ENCODE measurements at regions not wholly inside any gene's neighbourhood (a gene's known extent, or its start where the extent isn't known, plus 50 kb on each side); places are given as distances from the start of the nearest gene placed in this dataset.

DNA sequence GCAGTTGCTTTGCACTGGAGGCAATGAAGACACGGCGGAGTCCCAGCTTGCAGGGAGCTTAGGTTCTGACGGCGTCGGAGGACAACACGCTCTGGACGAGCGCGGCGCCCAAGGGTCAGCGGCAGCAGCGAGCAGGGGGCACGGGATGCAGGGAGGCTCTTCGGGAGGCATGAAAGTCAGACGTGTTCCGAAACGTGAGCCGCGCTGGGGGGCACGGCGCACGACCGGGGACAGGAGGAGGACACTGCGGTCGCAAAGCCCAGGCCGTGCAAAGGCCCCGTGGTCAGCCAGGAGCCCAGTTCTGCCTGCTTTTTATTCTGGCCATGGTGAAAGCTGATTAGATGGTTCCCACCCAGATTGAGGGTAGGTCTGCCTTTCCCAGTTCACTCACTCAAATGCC lies 294.6 kb downstream of the SNAPC1 start:
- no peak for DNase-seq
- no peaks in the 10 kb centered on the region for H3K4me1 ChIP-seq
- no peaks in the 10 kb centered on the region for H3K9me3 ChIP-seq (replicated peaks)
- peaks cover 5% of the 10 kb centered on the region; the same call in 1 of the 2 replicates for H3K27me3 ChIP-seq
- H3K36me3 ChIP-seq, result no peaks in the 10 kb centered on the region
- H3K27ac ChIP-seq, result no peak overlapping the region
- H3K4me3 ChIP-seq, result no peak overlapping the region

DNA sequence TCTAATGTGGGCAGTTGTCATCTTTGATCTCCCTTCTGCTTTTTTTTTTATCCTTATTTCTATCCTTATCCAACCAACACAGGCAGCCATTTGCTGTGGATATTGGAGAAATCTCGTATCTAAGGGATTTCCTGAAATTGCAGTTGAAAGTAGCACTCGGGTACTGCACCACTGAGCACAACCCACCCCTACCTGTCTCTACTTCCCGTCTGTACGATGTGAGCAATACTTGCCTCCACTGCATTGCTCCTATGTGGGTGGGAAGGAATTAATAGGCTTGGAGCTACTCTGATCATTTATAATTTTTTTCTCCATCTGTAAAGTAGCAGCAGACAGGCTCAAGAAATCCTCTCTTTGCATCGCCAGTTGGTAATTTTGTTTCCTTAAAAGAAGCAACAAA lies 300.4 kb downstream of the SNAPC1 start:
- Histone ChIP-seq H3K27ac (no peak overlapping the region), H3K4me3 (no peak overlapping the region), H3K27me3 (peaks cover 5% of the 10 kb centered on the region; the same call in 1 of the 2 replicates), H3K36me3 (no peaks in the 10 kb centered on the region), H3K9me3 (replicated peaks) (no peaks in the 10 kb centered on the region), H3K4me1 (no peaks in the 10 kb centered on the region)
- no peak for DNase-seq

DNA sequence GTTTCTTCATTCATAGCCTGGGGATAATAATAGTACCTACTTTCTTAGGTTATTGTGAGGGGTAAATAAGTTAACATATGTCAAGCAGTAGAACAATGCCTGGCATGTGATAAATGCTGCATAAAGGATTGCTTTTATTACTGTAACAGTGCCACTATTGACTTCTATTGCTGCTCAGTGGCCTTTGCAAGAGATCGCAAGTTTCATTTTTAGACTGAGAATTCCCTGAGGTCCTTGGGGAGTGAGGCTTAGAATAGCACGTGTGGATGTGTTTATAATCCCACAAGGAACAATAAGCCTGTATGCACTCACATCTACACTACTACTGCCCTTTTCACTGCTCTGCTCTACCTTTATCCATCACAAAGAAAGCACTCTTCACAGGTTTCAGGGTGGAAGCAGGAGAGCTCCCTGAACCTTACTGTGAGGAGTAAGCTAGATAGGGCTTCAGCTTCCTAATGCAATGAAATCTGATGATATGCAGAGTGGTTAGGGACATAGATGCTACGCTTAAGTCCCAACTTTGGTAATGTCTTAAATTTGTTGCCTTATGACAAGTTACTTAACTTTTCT lies 302.6 kb downstream of the SNAPC1 start:
- Histone ChIP-seq H3K36me3 (no peaks in the 10 kb centered on the region), H3K4me1 (no peaks in the 10 kb centered on the region), H3K27ac (no peak overlapping the region), H3K27me3 (peaks cover 5% of the 10 kb centered on the region; the same call in 1 of the 2 replicates), H3K4me3 (no peak overlapping the region), H3K9me3 (replicated peaks) (no peaks in the 10 kb centered on the region)
- DNase-seq, result no peak

- no peaks in the 10 kb centered on the region for H3K4me1 ChIP-seq
- no peak for DNase-seq
Observed at GRCh38 chr14:62066304-62066703, 304.1 kb downstream of the SNAPC1 start.

DNA sequence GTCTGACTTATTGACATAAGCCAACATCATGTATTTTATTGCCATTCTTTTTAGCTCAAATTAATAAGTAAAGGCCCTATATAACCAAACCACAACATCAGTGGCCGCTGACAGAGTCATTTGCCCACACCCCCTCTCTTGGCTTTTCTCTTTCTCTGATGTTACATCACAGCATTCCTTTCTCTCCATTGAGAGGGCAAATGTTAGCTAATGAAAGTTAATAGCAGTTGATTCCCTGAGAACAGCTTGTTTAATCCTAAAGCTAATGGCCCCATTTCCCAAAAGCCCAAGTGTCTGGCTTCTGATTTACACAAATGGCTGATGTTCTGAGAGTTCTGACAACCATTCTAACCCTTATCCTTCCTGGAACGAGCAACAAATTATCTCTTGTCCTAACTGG lies 308.8 kb downstream of the SNAPC1 start:
- Histone ChIP-seq H3K4me3 (no peak overlapping the region), H3K9me3 (replicated peaks) (no peaks in the 10 kb centered on the region), H3K27ac (no peak overlapping the region), H3K36me3 (no peaks in the 10 kb centered on the region), H3K27me3 (no peaks in the 10 kb centered on the region; the same call in 1 of the 2 replicates), H3K4me1 (no peaks in the 10 kb centered on the region)
- DNase-seq, result no peak

More at GRCh38 chr14:62066304-62066703, 304.1 kb downstream of the SNAPC1 start:
- H3K4me3 ChIP-seq, result no peak overlapping the region
- no peaks in the 10 kb centered on the region for H3K36me3 ChIP-seq
- H3K9me3 ChIP-seq (replicated peaks), result no peaks in the 10 kb centered on the region
- H3K27me3 ChIP-seq, result no peaks in the 10 kb centered on the region; the same call in 1 of the 2 replicates
- H3K27ac ChIP-seq, result no peak overlapping the region

GRCh38 chr14:62076368-62076767 lies 314.1 kb downstream of the SNAPC1 start:
- no peak overlapping the region for H3K27ac ChIP-seq
- H3K27me3 ChIP-seq, result no peaks in the 10 kb centered on the region; the same call in 1 of the 2 replicates
- no peak overlapping the region for H3K4me3 ChIP-seq
- H3K36me3 ChIP-seq, result no peaks in the 10 kb centered on the region
- H3K9me3 ChIP-seq (replicated peaks), result no peaks in the 10 kb centered on the region
- DNase-seq, result no peak
- H3K4me1 ChIP-seq, result no peaks in the 10 kb centered on the region

- no peaks in the 10 kb centered on the region; the same call in 1 of the 2 replicates for H3K27me3 ChIP-seq
- H3K27ac ChIP-seq, result no peak overlapping the region
- no peaks in the 10 kb centered on the region for H3K36me3 ChIP-seq
- H3K4me1 ChIP-seq, result no peaks in the 10 kb centered on the region
- no peak for DNase-seq
- H3K9me3 ChIP-seq (replicated peaks), result no peaks in the 10 kb centered on the region
- no peak overlapping the region for H3K4me3 ChIP-seq
Observed at GRCh38 chr14:62076825-62077605, 314.8 kb downstream of the SNAPC1 start.

DNA sequence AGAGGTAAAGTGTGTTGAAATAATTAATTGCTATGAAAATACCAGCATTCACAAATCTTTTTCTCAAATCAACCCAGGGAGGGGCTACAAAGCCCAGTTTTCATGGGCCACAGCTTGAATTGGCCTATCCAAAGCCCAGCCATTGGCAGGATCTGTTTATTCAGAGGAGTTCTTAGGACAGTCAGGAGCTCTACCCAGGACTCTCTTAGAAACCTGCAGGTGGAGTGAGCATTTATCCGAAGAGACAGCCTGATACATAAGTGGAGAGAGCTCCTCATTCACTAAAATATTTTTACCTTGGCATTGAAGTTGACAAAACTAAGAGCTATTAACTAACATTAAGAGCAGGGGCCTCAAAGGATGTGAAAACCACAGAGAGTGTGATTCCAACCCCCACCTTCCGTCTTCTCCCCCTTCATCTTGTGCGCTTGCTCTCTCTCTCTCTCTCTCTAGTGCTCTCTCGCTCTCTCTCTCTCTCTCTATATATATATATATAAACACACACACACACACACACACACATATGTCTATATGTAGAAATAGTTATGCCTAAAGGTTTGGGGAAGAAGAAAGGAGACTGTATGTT lies 315.5 kb downstream of the SNAPC1 start:
- no peak for DNase-seq
- Histone ChIP-seq H3K4me1 (no peaks in the 10 kb centered on the region), H3K4me3 (no peak overlapping the region), H3K9me3 (replicated peaks) (no peaks in the 10 kb centered on the region), H3K27ac (no peak overlapping the region), H3K27me3 (no peaks in the 10 kb centered on the region), H3K36me3 (no peaks in the 10 kb centered on the region)

GRCh38 chr14:62079038-62079437 lies 316.8 kb downstream of the SNAPC1 start:
- Histone ChIP-seq H3K9me3 (replicated peaks) (no peaks in the 10 kb centered on the region), H3K4me1 (no peaks in the 10 kb centered on the region), H3K27ac (no peak overlapping the region), H3K27me3 (no peaks in the 10 kb centered on the region), H3K36me3 (no peaks in the 10 kb centered on the region), H3K4me3 (no peak overlapping the region)
- no peak for DNase-seq

- Histone ChIP-seq H3K27ac (no peak overlapping the region), H3K4me3 (no peak overlapping the region), H3K27me3 (no peaks in the 10 kb centered on the region), H3K9me3 (replicated peaks) (no peaks in the 10 kb centered on the region), H3K4me1 (no peaks in the 10 kb centered on the region), H3K36me3 (no peaks in the 10 kb centered on the region)
- no peak for DNase-seq
Observed at GRCh38 chr14:62081012-62081612, 318.9 kb downstream of the SNAPC1 start.

DNA sequence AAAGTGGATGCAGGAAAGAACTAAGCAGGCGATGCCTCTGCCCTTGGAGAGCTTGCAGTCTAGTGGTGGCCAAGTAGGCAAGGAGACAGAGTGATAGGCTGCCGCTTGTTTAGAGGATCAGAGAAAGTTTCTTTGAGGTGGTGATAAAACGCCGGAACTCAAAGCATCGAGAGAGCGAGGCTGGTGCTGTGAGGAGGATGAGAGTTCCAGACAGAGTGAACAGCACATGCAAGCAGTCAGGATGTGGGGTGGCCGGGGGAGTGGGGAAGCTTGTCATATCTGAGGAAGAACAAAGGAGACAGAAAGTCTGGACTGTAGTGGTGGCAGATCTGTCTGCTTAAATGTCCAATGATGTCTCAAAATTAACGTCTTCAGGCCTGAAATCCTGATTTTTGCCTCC lies 319.7 kb downstream of the SNAPC1 start:
- Histone ChIP-seq H3K27me3 (no peaks in the 10 kb centered on the region), H3K27ac (no peak overlapping the region), H3K4me1 (no peaks in the 10 kb centered on the region), H3K36me3 (no peaks in the 10 kb centered on the region), H3K9me3 (replicated peaks) (no peaks in the 10 kb centered on the region), H3K4me3 (no peak overlapping the region)
- no peak for DNase-seq

- no peak overlapping the region for H3K27ac ChIP-seq
- no peaks in the 10 kb centered on the region for H3K9me3 ChIP-seq (replicated peaks)
- no peaks in the 10 kb centered on the region for H3K27me3 ChIP-seq
- H3K4me1 ChIP-seq, result no peaks in the 10 kb centered on the region
- no peak overlapping the region for H3K4me3 ChIP-seq
- no peaks in the 10 kb centered on the region for H3K36me3 ChIP-seq
- no peak for DNase-seq
Observed at GRCh38 chr14:62082779-62083178, 320.6 kb downstream of the SNAPC1 start.

GRCh38 chr14:62084020-62084419 lies 321.8 kb downstream of the SNAPC1 start:
- H3K9me3 ChIP-seq (replicated peaks), result no peaks in the 10 kb centered on the region
- no peak overlapping the region for H3K4me3 ChIP-seq
- no peaks in the 10 kb centered on the region for H3K36me3 ChIP-seq
- DNase-seq, result no peak
- H3K27ac ChIP-seq, result no peak overlapping the region
- H3K27me3 ChIP-seq, result no peaks in the 10 kb centered on the region
- H3K4me1 ChIP-seq, result no peaks in the 10 kb centered on the region

- no peaks in the 10 kb centered on the region for H3K36me3 ChIP-seq
- no peaks in the 10 kb centered on the region for H3K9me3 ChIP-seq (replicated peaks)
Observed at GRCh38 chr14:62087191-62087590, 325.0 kb downstream of the SNAPC1 start.

GRCh38 chr14:62093736-62094135 lies 331.5 kb downstream of the SNAPC1 start:
- Histone ChIP-seq H3K9me3 (replicated peaks) (no peaks in the 10 kb centered on the region), H3K4me1 (no peaks in the 10 kb centered on the region), H3K27me3 (no peaks in the 10 kb centered on the region), H3K36me3 (no peaks in the 10 kb centered on the region), H3K4me3 (no peak overlapping the region), H3K27ac (no peak overlapping the region)
- no peak for DNase-seq

More at GRCh38 chr14:62087191-62087590, 325.0 kb downstream of the SNAPC1 start:
- no peak for DNase-seq
- Histone ChIP-seq H3K4me1 (no peaks in the 10 kb centered on the region), H3K27ac (no peak overlapping the region), H3K27me3 (no peaks in the 10 kb centered on the region), H3K4me3 (no peak overlapping the region)

Data from SJCRH30 (cell line).